Keratinocyte (primary cell): ENCODE measurements at regions not wholly inside any gene's neighbourhood (a gene's known extent, or its start where the extent isn't known, plus 50 kb on each side); places are given as distances from the start of the nearest gene placed in this dataset.

Experiments used
- DNase-seq: peaks from one replicate; pipeline ENCODE4 v3.0.0-alpha.2; 2011; ENCODE audit warnings: low read depth, missing footprints, low spot score
- FAIRE-seq: peaks from 2 replicates; lab custom pipeline; 2011; peaks lifted over from hg19 to GRCh38; lab: Jason Lieb, UNC
- H2AFZ ChIP-seq: 2 replicates; pipeline ENCODE4 v1.6.0; 2012; ENCODE audit warnings: low read length, control low read depth, inconsistent platforms; ENCODE audit not compliant: control insufficient read depth
- H3K27ac ChIP-seq: 2 replicates; pipeline ENCODE4 v1.5.1; 2011; ENCODE audit warnings: low read length; ENCODE audit not compliant: control insufficient read depth, insufficient read depth
- H3K27me3 ChIP-seq: 3 replicates; pipeline ENCODE4 v1.6.0; 2011; ENCODE audit warnings: low read length; ENCODE audit not compliant: control insufficient read depth, insufficient read depth; ENCODE audit errors: extremely low read depth
- H3K36me3 ChIP-seq, 2 experiments: 2 replicates in 1 of 2; 3 replicates in 1 of 2; pipeline ENCODE4 v1.5.1; 2011; ENCODE audit warnings: low read length in 2 of 2, mild to moderate bottlenecking in 1 of 2; ENCODE audit not compliant: control insufficient read depth in 2 of 2, insufficient read depth in 2 of 2; ENCODE audit errors: extremely low read depth in 1 of 2
- H3K4me1 ChIP-seq: 3 replicates; pipeline ENCODE4 v1.5.1; 2011; ENCODE audit warnings: low read length; ENCODE audit not compliant: control insufficient read depth, insufficient read depth; ENCODE audit errors: extremely low read depth
- H3K4me2 ChIP-seq: 3 replicates; pipeline ENCODE4 v1.6.0; 2011; ENCODE audit warnings: low read depth, low read length; ENCODE audit not compliant: control insufficient read depth, insufficient read depth; ENCODE audit errors: extremely low read depth
- H3K4me3 ChIP-seq, 3 experiments: fragments of 200-600 bp in 1 of 3; sonication (generic) in 1 of 3; 2 replicates in 2 of 3; 3 replicates in 1 of 3; pipeline ENCODE4 v1.5.1; 2011 to 2016; ENCODE audit warnings: low read length in 3 of 3, mild to moderate bottlenecking in 3 of 3, control low read depth in 2 of 3, inconsistent platforms in 1 of 3, low read depth in 1 of 3, mixed read lengths in 1 of 3, mixed run types in 1 of 3, moderate library complexity in 1 of 3; ENCODE audit not compliant: control insufficient read depth in 2 of 3, insufficient read depth in 2 of 3; ENCODE audit errors: extremely low read depth in 1 of 3
- H3K79me2 ChIP-seq: 2 replicates; pipeline ENCODE4 v1.6.0; 2012; ENCODE audit warnings: low read length; ENCODE audit not compliant: control insufficient read depth, insufficient read depth
- H3K9ac ChIP-seq: 3 replicates; pipeline ENCODE4 v1.6.0; 2011; ENCODE audit warnings: low read length; ENCODE audit not compliant: control insufficient read depth, insufficient read depth; ENCODE audit errors: extremely low read depth
- H3K9me1 ChIP-seq: 3 replicates; pipeline ENCODE4 v1.6.0; 2011; ENCODE audit warnings: low read length; ENCODE audit not compliant: control insufficient read depth, insufficient read depth; ENCODE audit errors: extremely low read depth
- H3K9me3 ChIP-seq: 2 replicates; pipeline ENCODE4 v1.5.1; 2012; ENCODE audit warnings: low read depth, low read length; ENCODE audit not compliant: control insufficient read depth
- H4K20me1 ChIP-seq: 3 replicates; pipeline ENCODE4 v1.6.0; 2011; ENCODE audit warnings: low read length; ENCODE audit not compliant: control insufficient read depth, insufficient read depth; ENCODE audit errors: extremely low read depth
- CTCF ChIP-seq, 3 experiments: IDR thresholded peaks in 1 of 3; conservative IDR thresholded peaks in 1 of 3; optimal IDR thresholded peaks in 1 of 3; 2 replicates in 2 of 3; 3 replicates in 1 of 3; pipeline versions ENCODE3 to v1.5.1; 2011; ENCODE audit warnings: low read length in 3 of 3, mild to moderate bottlenecking in 3 of 3, moderate library complexity in 2 of 3, control low read depth in 1 of 3, inconsistent platforms in 1 of 3; ENCODE audit not compliant: insufficient read depth in 2 of 3; ENCODE audit errors: extremely low read depth in 1 of 3
- EZH2 ChIP-seq: IDR thresholded peaks from one replicate; pipeline ENCODE4 v1.6.1; 2012; ENCODE audit warnings: inconsistent platforms, mild to moderate bottlenecking, low read length, moderate library complexity
- dilution Hi-C: fragments of 300-500 bp; cut with MboI; formaldehyde crosslinking; loops from one replicate; pipeline ENCODE4 v1.7.0; 2020; ENCODE audit warnings: low sequenced_read_pairs; ENCODE audit not compliant: extremely low pct_ligation_motif_present

DNA sequence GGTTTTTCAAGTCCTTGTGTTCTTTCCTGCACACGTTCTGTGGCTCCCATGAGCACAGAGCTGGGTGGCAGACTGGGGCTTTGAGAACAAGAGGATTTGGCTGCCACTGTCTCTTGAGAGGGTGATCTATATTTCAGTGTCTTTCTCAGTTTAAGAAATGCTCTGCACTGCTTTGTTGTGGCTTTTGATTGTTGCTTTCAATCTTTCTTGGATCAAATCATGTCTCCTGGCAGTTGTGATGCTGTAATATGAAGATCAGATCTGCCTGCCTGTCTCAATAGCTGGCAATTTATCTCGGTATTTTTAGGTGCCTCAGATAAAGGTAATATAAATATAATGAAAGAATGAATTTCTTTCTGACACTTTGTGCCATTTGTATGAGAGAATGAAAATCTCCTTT, 273.3 kb upstream of the LCORL start:
- DNase-seq: no peak
- Histone ChIP-seq H3K36me3 (no peaks in the 10 kb centered on the region), H3K4me1 (no peaks in the 10 kb centered on the region), H3K9me1 (no peaks in the 10 kb centered on the region), H3K79me2 (no peaks in the 10 kb centered on the region), H3K4me2 (no peak overlapping the region), H3K4me3 (no peak overlapping the region), H2AFZ (no peak overlapping the region), H3K27me3 (no peaks in the 10 kb centered on the region), H3K9ac (no peak overlapping the region), H3K9me3 (no peaks in the 10 kb centered on the region), H4K20me1 (no peaks in the 10 kb centered on the region), H3K27ac (no peak overlapping the region)
- dilution Hi-C loops: no loop called here
- TF ChIP-seq CTCF (optimal IDR thresholded peaks at IDR 0.05 in 1 of 3, IDR thresholded peaks at IDR 0.05 in 1 of 3, conservative IDR thresholded peaks at IDR 0.05 in 1 of 3; ENCODE audit: extremely low read depth in 1 of 3, insufficient read depth in 2 of 3, low read length in 3 of 3): no peak
- no peak for TF ChIP-seq EZH2
- no peak for FAIRE-seq

DNA sequence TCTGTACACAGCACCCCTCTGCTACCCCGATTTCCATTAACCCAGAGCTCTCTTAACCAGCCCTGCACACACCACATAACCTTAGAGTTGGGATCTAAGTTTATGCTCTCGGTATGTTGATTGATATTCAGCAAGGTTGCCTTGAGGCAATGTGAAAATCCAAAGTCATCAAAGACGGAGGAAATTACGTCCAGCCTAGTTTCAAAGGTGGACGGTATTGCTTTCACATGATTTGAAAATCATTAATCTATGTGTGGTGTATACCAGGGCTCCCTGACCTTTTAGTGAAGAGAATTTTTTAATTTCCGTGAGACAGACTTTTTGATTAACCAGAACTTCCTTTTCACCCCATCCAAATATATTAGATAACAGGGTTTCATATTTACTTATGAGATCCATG, 272.5 kb upstream of the LCORL start:
- Histone ChIP-seq H3K36me3 (no peaks in the 10 kb centered on the region), H3K4me3 (no peak overlapping the region), H3K79me2 (no peaks in the 10 kb centered on the region), H3K27me3 (no peaks in the 10 kb centered on the region), H3K9me3 (no peaks in the 10 kb centered on the region), H3K9ac (no peak overlapping the region), H3K27ac (no peak overlapping the region), H4K20me1 (no peaks in the 10 kb centered on the region), H3K4me2 (no peak overlapping the region), H3K9me1 (no peaks in the 10 kb centered on the region), H3K4me1 (no peaks in the 10 kb centered on the region), H2AFZ (no peak overlapping the region)
- dilution Hi-C loops: no loop called here
- FAIRE-seq: no peak
- no peak for DNase-seq
- no peak for TF ChIP-seq EZH2
- no peak for TF ChIP-seq CTCF (optimal IDR thresholded peaks at IDR 0.05 in 1 of 3, IDR thresholded peaks at IDR 0.05 in 1 of 3, conservative IDR thresholded peaks at IDR 0.05 in 1 of 3; ENCODE audit: extremely low read depth in 1 of 3, insufficient read depth in 2 of 3, low read length in 3 of 3)
